ENCODE measurements at regions not wholly inside any gene's neighbourhood (a gene's known extent, or its start where the extent isn't known, plus 50 kb on each side); places are given as distances from the start of the nearest gene placed in this dataset.

- H3K36me3 ChIP-seq: no peaks in the 10 kb centered on the region
- WGBS (ENCODE audit: insufficient coverage, low coverage, low lambda C conversion rate, missing lambda C conversion rate): 89% methylated on average over 2 of the region's 3 CpGs
- intact Hi-C loops (cut with DNase I): no loop called here
- no peaks in the 10 kb centered on the region for H3K27me3 ChIP-seq
- no peak overlapping the region for H3K4me3 ChIP-seq
- TF ChIP-seq POLR2A (IDR thresholded peaks at IDR 0.05): no peak
- DNase-seq (no peak), ATAC-seq (no peak)
- H3K4me1 ChIP-seq: no peaks in the 10 kb centered on the region
- H3K27ac ChIP-seq: no peak overlapping the region
- no peaks in the 10 kb centered on the region for H3K9me3 ChIP-seq
Observed at GRCh38 chr22:22034469-22035132, 52.0 kb upstream of the TOP3B start.

DNA sequence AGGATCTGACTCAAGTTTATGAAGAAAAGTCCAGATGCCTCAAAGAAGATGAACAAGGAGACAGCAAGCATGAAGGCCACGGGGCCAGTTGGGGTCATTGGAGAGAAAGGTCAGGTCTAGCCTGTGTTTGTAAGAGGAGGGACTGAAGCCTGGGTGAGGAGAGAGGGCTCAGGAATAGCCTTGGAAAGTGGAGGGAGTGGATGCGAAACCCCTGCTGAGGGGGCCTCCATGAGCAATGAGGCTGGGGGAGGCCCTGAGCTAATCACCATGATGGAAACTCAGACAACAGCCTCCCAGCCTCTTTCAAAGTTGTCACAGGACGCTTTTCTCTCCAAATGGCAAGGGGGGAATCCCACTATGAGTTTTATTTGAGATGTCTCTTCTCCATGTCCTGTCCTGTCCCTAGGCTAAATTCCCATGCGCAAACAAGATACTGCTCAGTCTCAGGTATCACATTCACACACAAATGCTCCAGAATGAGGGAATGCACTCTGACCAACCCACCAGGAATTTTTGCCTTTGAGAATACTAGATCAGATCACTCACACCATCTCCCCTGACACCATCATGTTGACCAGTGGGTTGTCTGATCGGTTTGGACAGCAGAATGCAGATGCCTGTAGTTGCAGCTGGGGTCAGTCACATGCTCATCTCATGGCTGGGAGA is 51.3 kb upstream of the TOP3B start:
- 64% methylated on average over 3 of the region's 5 CpGs for WGBS (ENCODE audit: insufficient coverage, low coverage, low lambda C conversion rate, missing lambda C conversion rate)
- H3K36me3 ChIP-seq: no peaks in the 10 kb centered on the region
- ATAC-seq (no peak), DNase-seq (no peak)
- intact Hi-C loops (cut with DNase I): no loop called here
- no peak overlapping the region for H3K4me3 ChIP-seq
- H3K27me3 ChIP-seq: no peaks in the 10 kb centered on the region
- TF ChIP-seq POLR2A (IDR thresholded peaks at IDR 0.05): no peak
- TF ChIP-seq, protein P1, sequence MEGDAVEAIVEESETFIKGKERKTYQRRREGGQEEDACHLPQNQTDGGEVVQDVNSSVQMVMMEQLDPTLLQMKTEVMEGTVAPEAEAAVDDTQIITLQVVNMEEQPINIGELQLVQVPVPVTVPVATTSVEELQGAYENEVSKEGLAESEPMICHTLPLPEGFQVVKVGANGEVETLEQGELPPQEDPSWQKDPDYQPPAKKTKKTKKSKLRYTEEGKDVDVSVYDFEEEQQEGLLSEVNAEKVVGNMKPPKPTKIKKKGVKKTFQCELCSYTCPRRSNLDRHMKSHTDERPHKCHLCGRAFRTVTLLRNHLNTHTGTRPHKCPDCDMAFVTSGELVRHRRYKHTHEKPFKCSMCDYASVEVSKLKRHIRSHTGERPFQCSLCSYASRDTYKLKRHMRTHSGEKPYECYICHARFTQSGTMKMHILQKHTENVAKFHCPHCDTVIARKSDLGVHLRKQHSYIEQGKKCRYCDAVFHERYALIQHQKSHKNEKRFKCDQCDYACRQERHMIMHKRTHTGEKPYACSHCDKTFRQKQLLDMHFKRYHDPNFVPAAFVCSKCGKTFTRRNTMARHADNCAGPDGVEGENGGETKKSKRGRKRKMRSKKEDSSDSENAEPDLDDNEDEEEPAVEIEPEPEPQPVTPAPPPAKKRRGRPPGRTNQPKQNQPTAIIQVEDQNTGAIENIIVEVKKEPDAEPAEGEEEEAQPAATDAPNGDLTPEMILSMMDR (IDR thresholded peaks at IDR 0.05): no peak
- H3K27ac ChIP-seq: no peak overlapping the region
- H3K4me1 ChIP-seq: no peaks in the 10 kb centered on the region
- H3K9me3 ChIP-seq: no peaks in the 10 kb centered on the region

- H3K27ac ChIP-seq: no peak overlapping the region
- H3K27me3 ChIP-seq: no peaks in the 10 kb centered on the region
Observed at GRCh38 chr22:22032906-22033802, 50.6 kb upstream of the TOP3B start.

GRCh38 chr22:22032099-22032905 is 49.7 kb upstream of the TOP3B start:
- ATAC-seq (peak in 1 of 4 donors; percentile 22), DNase-seq (no peak)
- Histone ChIP-seq H3K27ac (no peak overlapping the region), H3K27me3 (no peaks in the 10 kb centered on the region), H3K4me1 (no peaks in the 10 kb centered on the region), H3K36me3 (no peaks in the 10 kb centered on the region), H3K9me3 (no peaks in the 10 kb centered on the region), H3K4me3 (no peak overlapping the region)
- no CpG with 5 or more reads among the region's 4 CpGs for WGBS (ENCODE audit: insufficient coverage, low coverage, low lambda C conversion rate, missing lambda C conversion rate)
- no peak for TF ChIP-seq POLR2A (IDR thresholded peaks at IDR 0.05)
- TF ChIP-seq, protein P1 (IDR thresholded peaks at IDR 0.05): no peak
- intact Hi-C loops (cut with DNase I): no loop called here

More at GRCh38 chr22:22032906-22033802, 50.6 kb upstream of the TOP3B start:
- Histone ChIP-seq H3K36me3 (no peaks in the 10 kb centered on the region), H3K4me1 (no peaks in the 10 kb centered on the region), H3K4me3 (no peak overlapping the region), H3K9me3 (no peaks in the 10 kb centered on the region)
- intact Hi-C loops (cut with DNase I): no loop called here
- ATAC-seq: no peak
- no peak for TF ChIP-seq POLR2A (IDR thresholded peaks at IDR 0.05)
- TF ChIP-seq, protein P1 (IDR thresholded peaks at IDR 0.05): no peak
- WGBS (ENCODE audit: insufficient coverage, low coverage, low lambda C conversion rate, missing lambda C conversion rate): 68% methylated on average over 6 of the region's 7 CpGs
- DNase-seq: no peak

Small RNA genes lying in the stretch of these regions (small RNA-seq; reads per million reads assigned to genes)
- 0 reads per million in 2 experiments for gene AC245452.3
- 0 reads per million in 2 experiments for gene AC245517.3
- gene AC245517.5: 0 reads per million in 2 experiments
- 0 reads per million in 2 experiments for gene IGLVIV-59

All from right lobe of liver (tissue), 6 donors.